ENCODE measurements at regions not wholly inside any gene's neighbourhood (a gene's known extent, or its start where the extent isn't known, plus 50 kb on each side); places are given as distances from the start of the nearest gene placed in this dataset.

GRCh38 chr21:14722841-14723483, 176.8 kb upstream of the SAMSN1 start:
- no peak for DNase-seq (ENCODE audit: low read depth)

GRCh38 chr21:14720237-14720636, 174.1 kb upstream of the SAMSN1 start:
- no peak for DNase-seq (ENCODE audit: low read depth)

GRCh38 chr21:14718951-14719350, 172.8 kb upstream of the SAMSN1 start:
- DNase-seq (ENCODE audit: low read depth) = no peak

- DNase-seq (ENCODE audit: low read depth) = no peak
Observed at GRCh38 chr21:14716761-14717396, 170.8 kb upstream of the SAMSN1 start.

GRCh38 chr21:14713109-14713508, 167.0 kb upstream of the SAMSN1 start:
- no peak for DNase-seq (ENCODE audit: low read depth)

- peak; percentile 7 for DNase-seq (ENCODE audit: low read depth)
Observed at GRCh38 chr21:14712121-14712715, 166.1 kb upstream of the SAMSN1 start.

GRCh38 chr21:14711287-14711686, 165.2 kb upstream of the SAMSN1 start:
- no peak for DNase-seq (ENCODE audit: low read depth)

GRCh38 chr21:14707511-14708020, 161.5 kb upstream of the SAMSN1 start:
- DNase-seq (ENCODE audit: low read depth) = no peak

- no peak for DNase-seq (ENCODE audit: low read depth)
Observed at GRCh38 chr21:14706712-14707510, 160.8 kb upstream of the SAMSN1 start.

GRCh38 chr21:14699433-14700407, 153.6 kb upstream of the SAMSN1 start:
- DNase-seq (ENCODE audit: low read depth) = no peak

- DNase-seq (ENCODE audit: low read depth) = no peak
Observed at GRCh38 chr21:14697769-14698168, 151.7 kb upstream of the SAMSN1 start.

- no peak for DNase-seq (ENCODE audit: low read depth)
Observed at GRCh38 chr21:14694817-14695216, 148.7 kb upstream of the SAMSN1 start.

GRCh38 chr21:14693997-14694396, 147.9 kb upstream of the SAMSN1 start:
- no peak for DNase-seq (ENCODE audit: low read depth)

- no peak for DNase-seq (ENCODE audit: low read depth)
Observed at GRCh38 chr21:14691914-14692313, 145.8 kb upstream of the SAMSN1 start.

GRCh38 chr21:14690886-14691285, 144.8 kb upstream of the SAMSN1 start:
- DNase-seq (ENCODE audit: low read depth) = no peak

GRCh38 chr21:14688936-14689335, 142.8 kb upstream of the SAMSN1 start:
- no peak for DNase-seq (ENCODE audit: low read depth)

- DNase-seq (ENCODE audit: low read depth) = no peak
Observed at GRCh38 chr21:14688412-14688811, 142.3 kb upstream of the SAMSN1 start.

GRCh38 chr21:14687268-14687625, 141.1 kb upstream of the SAMSN1 start:
- DNase-seq (ENCODE audit: low read depth) = no peak

- DNase-seq (ENCODE audit: low read depth) = no peak
Observed at GRCh38 chr21:14686466-14687267, 140.6 kb upstream of the SAMSN1 start.

- no peak for DNase-seq (ENCODE audit: low read depth)
Observed at GRCh38 chr21:14685568-14685967, 139.5 kb upstream of the SAMSN1 start.

GRCh38 chr21:14684071-14684470, 138.0 kb upstream of the SAMSN1 start:
- no peak for DNase-seq (ENCODE audit: low read depth)

Measured in EH (cell line).